ENCODE measurements at regions not wholly inside any gene's neighbourhood (a gene's known extent, or its start where the extent isn't known, plus 50 kb on each side); places are given as distances from the start of the nearest gene placed in this dataset.
A peak's percentile ranks its signal among the peaks of the same experiment; 100 is the strongest.

- DNase-seq (ENCODE audit: low read depth in 2 of 2) = no peak
Measured at GRCh38 chr4:114728426-114728825, 129.8 kb downstream of the UGT8 start.

DNA sequence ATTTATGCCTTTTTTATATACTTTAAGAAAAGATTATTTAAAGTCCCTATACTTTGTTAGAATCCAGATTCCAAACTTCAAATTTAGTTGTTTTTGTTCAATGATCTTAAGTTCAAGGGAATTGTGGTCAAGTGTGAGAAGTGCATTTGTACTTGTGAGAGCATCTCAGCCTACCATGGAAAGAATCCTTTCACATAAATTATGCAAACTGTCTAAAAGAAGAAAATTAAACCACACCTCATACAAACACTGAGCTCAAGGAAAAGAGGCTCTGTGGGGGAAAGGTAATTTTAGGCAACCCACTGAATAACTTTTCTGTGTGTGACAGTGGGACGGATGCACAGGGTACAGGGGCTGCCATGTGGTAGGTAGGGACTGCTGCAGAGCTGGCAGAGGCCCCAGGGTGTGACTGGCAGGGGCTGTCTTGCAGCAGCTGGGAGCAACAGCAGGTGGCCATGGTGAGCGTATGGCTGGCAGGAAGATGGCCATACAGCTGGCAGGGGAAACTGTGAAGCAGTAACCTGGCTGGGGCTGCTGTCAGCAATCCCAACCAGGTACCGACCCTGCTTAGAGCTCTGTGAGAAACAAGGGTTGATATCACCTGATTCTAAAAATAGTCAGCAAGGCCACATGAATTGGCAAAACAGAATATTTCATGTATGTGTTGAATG is 130.6 kb downstream of the UGT8 start:
- DNase-seq (ENCODE audit: low read depth in 2 of 2) = no peak

DNA sequence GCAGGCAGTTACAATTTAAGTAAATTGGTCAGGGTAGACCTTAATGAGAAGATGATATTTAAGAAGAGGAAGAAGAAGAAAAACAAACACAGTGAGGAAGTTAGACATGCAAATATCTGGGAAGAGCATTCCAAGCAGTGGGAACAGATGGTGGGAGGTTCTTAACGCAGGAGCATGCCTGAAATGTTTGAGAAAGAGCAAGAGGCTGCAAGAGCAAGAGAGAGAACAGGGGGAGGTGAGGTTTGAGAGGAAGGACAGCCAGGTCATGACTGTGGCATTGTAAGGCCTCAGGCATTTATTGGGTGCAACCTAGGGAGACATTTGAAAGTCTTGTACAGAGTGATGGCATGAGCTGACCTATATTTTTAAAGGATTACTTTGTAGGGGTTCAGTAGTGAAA is 136.0 kb downstream of the UGT8 start:
- peak in 1 of 2 experiments; percentile 3 for DNase-seq (ENCODE audit: low read depth in 2 of 2)

DNA sequence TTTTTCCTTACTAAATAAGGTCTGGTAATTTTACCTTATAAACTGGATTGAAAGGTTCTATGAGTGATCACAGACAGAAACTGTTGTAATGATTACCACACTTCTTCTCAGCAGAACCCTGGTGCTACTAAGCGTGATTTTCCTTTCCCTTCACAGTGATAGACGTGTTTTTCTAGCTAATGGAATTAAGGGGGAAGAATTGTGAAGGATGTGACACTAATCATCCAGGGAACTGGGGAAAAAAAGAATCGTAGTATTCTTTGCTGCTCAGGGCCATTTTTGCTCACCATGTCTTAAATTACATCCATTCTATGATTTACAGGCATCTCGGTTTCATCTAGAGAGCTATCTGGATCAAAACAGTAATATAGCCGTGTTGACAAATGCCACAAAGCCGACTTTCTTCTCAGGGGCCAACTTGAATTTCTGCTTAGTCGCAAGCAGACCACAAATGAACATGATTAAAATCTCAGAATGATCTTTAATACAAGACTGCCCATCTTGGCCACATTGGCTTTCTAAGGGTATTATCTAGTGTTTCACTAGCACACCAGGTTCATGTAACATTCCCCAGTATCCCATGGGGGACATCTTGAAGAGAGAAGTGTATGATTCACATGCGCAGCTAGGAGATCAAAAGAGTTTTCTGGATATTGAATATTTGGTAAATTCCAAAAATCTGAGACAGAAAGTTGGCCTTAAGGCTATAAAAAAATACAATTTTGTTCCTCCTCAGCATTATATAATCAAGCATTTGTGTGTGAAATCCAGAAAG is 154.0 kb downstream of the UGT8 start:
- DNase-seq (ENCODE audit: low read depth in 2 of 2) = peak; percentile 20 to 26

- no peak for DNase-seq (ENCODE audit: low read depth in 2 of 2)
Measured at GRCh38 chr4:114754616-114755015, 156.0 kb downstream of the UGT8 start.

- DNase-seq (ENCODE audit: low read depth in 2 of 2) = no peak
Measured at GRCh38 chr4:114758066-114758465, 159.5 kb downstream of the UGT8 start.

GRCh38 chr4:114768501-114768900 is 169.9 kb downstream of the UGT8 start:
- DNase-seq (ENCODE audit: low read depth in 2 of 2) = no peak

DNA sequence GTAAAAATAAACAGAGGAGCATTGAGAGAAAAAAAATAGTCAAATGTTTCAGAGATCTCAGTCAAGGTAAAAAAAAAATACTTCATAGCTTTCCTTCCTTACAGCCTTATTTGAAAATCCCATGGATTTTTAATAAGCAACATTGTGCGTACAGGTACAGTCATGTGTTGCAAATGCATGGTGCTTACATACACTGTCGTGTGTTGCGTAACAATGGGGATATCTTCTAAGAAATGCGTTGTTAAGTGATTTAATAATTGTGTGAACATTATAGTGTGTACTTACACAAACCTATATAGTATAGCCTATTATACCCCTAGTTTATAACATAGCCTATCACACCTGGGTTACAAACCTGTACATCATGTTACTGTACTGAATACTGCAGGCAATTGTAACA is 172.0 kb downstream of the UGT8 start:
- DNase-seq (ENCODE audit: low read depth in 2 of 2) = no peak

DNA sequence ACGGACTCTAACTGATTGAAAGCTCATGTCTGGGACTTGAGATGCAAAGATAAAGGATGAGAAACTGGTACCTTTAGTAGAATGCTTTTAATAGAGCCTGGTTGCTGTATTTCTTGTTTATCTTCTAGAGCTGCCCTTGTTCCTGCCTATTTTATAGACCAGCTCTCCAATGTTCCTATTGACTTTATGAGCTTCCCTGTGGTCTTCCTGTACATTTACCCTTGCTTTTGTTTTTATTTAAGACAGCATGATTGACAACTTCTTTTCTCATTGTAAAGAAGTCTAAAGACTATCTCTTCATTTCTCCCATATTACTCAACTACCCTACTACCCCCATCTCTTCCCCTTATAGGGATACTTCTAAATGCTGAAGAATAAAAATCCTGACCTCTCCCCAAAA is 174.7 kb downstream of the UGT8 start:
- no peak for DNase-seq (ENCODE audit: low read depth in 2 of 2)
